HepG2 (cell line): ENCODE measurements at regions not wholly inside any gene's neighbourhood (a gene's known extent, or its start where the extent isn't known, plus 50 kb on each side); places are given as distances from the start of the nearest gene placed in this dataset.

Source experiments
- ATAC-seq: fragments of 200-7000 bp; cut with Tn5 transposase; 3 replicates; pipeline ENCODE4 v1.9.1; 2020; ENCODE audit warnings: mild to moderate bottlenecking, moderate library complexity
- BruUV-seq: library from RNA; stranded (reverse); fragments of 400-500 nt; replicated peaks from 2 replicates; lab custom pipeline; 2021; lab: Mats Ljungman, UMichigan
- CTCF ChIA-PET: fragments of 300-600 bp; formaldehyde crosslinking; extraction: SDS; loops from one replicate; lab custom pipeline; 2021; ENCODE audit warnings: low total read pairs, inconsistent platforms, low intra/inter-chr PET ratio; lab: Yijun Ruan, JAX
- POLR2A ChIA-PET: fragments of 350-600 bp; sonication (Branson Sonifier 250); formaldehyde crosslinking; loops from one replicate; lab custom pipeline; 2020; ENCODE audit warnings: antibody characterized with exemption, inconsistent platforms; lab: Yijun Ruan, JAX
- DNase-seq: peaks from one replicate; pipeline ENCODE4 v3.0.0-alpha.2; 2015; ENCODE audit warnings: low spot score
- FAIRE-seq: peaks from 3 replicates; lab custom pipeline; 2011; peaks lifted over from hg19 to GRCh38; lab: Jason Lieb, UNC
- H2AFZ ChIP-seq: one replicate; pipeline ENCODE4 v1.6.1; 2011; ENCODE audit warnings: low read length, inconsistent platforms
- H3K27ac ChIP-seq: fragments of 300-600 bp; 3 replicates; pipeline ENCODE4 v1.8.0; 2011; ENCODE audit warnings: mixed run types, mild to moderate bottlenecking, mixed read lengths, low read length, inconsistent platforms; ENCODE audit not compliant: insufficient read depth; ENCODE audit errors: extremely low read length
- H3K27me3 ChIP-seq, 2 experiments: fragments of 200-600 bp in 1 of 2; 2 replicates in 1 of 2; 3 replicates in 1 of 2; pipeline versions ENCODE4 v1.6.0 to v1.8.0; 2011; ENCODE audit warnings: low read length in 2 of 2, mild to moderate bottlenecking in 2 of 2, moderate library complexity in 2 of 2, inconsistent platforms in 1 of 2; ENCODE audit not compliant: insufficient read depth in 2 of 2, control insufficient read depth in 1 of 2
- H3K36me3 ChIP-seq, 2 experiments: fragments of 200-600 bp in 1 of 2; replicated peaks in 1 of 2; 2 replicates in 1 of 2; 3 replicates in 1 of 2; pipeline versions ENCODE4 v1.5.1 to v1.8.0; 2011; ENCODE audit warnings: low read length in 2 of 2, inconsistent platforms in 1 of 2; ENCODE audit not compliant: insufficient read depth in 2 of 2, control insufficient read depth in 1 of 2
- H3K4me1 ChIP-seq: 2 replicates; pipeline ENCODE4 v1.5.1; 2012; ENCODE audit warnings: low read length, inconsistent platforms; ENCODE audit not compliant: insufficient read depth
- H3K4me2 ChIP-seq: 2 replicates; pipeline ENCODE4 v1.6.0; 2011; ENCODE audit warnings: low read depth, low read length, inconsistent platforms
- H3K4me3 ChIP-seq, 3 experiments: fragments of 200-600 bp in 1 of 3; sonication (generic), shearing (Covaris generic) in 1 of 3; replicated peaks in 1 of 3; 2 replicates each; pipeline ENCODE4 v1.5.1; 2011 to 2016; ENCODE audit warnings: low read length in 3 of 3, inconsistent platforms in 2 of 3, low read depth in 2 of 3, mild to moderate bottlenecking in 2 of 3, control low read depth in 1 of 3, mixed read lengths in 1 of 3; ENCODE audit not compliant: insufficient read depth in 1 of 3
- H3K79me2 ChIP-seq: one replicate; pipeline ENCODE4 v1.6.1; 2011; ENCODE audit warnings: low read length, inconsistent platforms; ENCODE audit not compliant: insufficient read depth
- H3K9ac ChIP-seq: 2 replicates; pipeline ENCODE4 v1.6.0; 2011; ENCODE audit warnings: mild to moderate bottlenecking, low read depth, low read length, inconsistent platforms; ENCODE audit not compliant: insufficient read depth
- H3K9me3 ChIP-seq: 2 replicates; pipeline ENCODE4 v1.5.1; 2012; ENCODE audit warnings: mild to moderate bottlenecking, low read length
- H4K20me1 ChIP-seq: 2 replicates; pipeline ENCODE4 v1.6.0; 2011; ENCODE audit warnings: inconsistent platforms, mild to moderate bottlenecking, low read length, moderate library complexity; ENCODE audit not compliant: insufficient read depth
- DMTF1 ChIP-seq: sonication (generic); formaldehyde crosslinking; IDR thresholded peaks from 2 replicates; pipeline ENCODE4 v1.4.0; 2020; ENCODE audit warnings: mild to moderate bottlenecking, missing genetic modification reagents
- FOXA3 ChIP-seq: IDR thresholded peaks from 2 replicates; pipeline ENCODE4 v1.6.1; 2016; ENCODE audit warnings: missing genetic modification reagents, missing compliant biosample characterization
- NFE2L2 ChIP-seq: fragments of 150-350 bp; IDR thresholded peaks from 2 replicates; pipeline ENCODE4 v1.6.1; 2014; ENCODE audit warnings: low read length
- PHB2 ChIP-seq: fragments of 450-650 bp; IDR thresholded peaks from 2 replicates; pipeline ENCODE4 v1.6.1; 2018; ENCODE audit not compliant: partially characterized antibody
- POGZ ChIP-seq: sonication (generic); formaldehyde crosslinking; IDR thresholded peaks from 2 replicates; pipeline ENCODE4 v1.4.0; 2020; ENCODE audit warnings: mild to moderate bottlenecking, missing genetic modification reagents
- RNF2 ChIP-seq: fragments of 450-650 bp; conservative IDR thresholded peaks from 2 replicates; pipeline ENCODE4 v1.6.1; 2016; ENCODE audit warnings: low read depth
- SMC3 ChIP-seq: IDR thresholded peaks from 2 replicates; pipeline ENCODE4 v1.6.1; 2011; ENCODE audit warnings: low read length, improper control_type of control experiment
- TAF1 ChIP-seq: sonication (generic); formaldehyde crosslinking; IDR thresholded peaks from 2 replicates; pipeline ENCODE4 v1.4.0; 2020; ENCODE audit warnings: missing genetic modification reagents
- TOPORS ChIP-seq: sonication (generic); formaldehyde crosslinking; IDR thresholded peaks from 2 replicates; pipeline ENCODE4 v1.8.0; 2023; ENCODE audit warnings: mild to moderate bottlenecking, missing genetic modification reagents
- ZFP82 ChIP-seq: sonication (generic); formaldehyde crosslinking; IDR thresholded peaks from 2 replicates; pipeline ENCODE4 v1.5.1; 2020; ENCODE audit warnings: mild to moderate bottlenecking, missing genetic modification reagents, borderline replicate concordance
- ZNF18 ChIP-seq: sonication (generic); formaldehyde crosslinking; IDR thresholded peaks from 2 replicates; pipeline ENCODE4 v1.8.0; 2022; ENCODE audit warnings: mild to moderate bottlenecking, missing genetic modification reagents; ENCODE audit not compliant: insufficient replicate concordance
- ZNF329 ChIP-seq: sonication (generic); formaldehyde crosslinking; IDR thresholded peaks from 2 replicates; pipeline ENCODE4 v1.9.0; 2021; ENCODE audit warnings: low read depth, mild to moderate bottlenecking, missing genetic modification reagents
- ZNF350 ChIP-seq: sonication (generic); formaldehyde crosslinking; IDR thresholded peaks from 2 replicates; pipeline ENCODE4 v1.4.0; 2020; ENCODE audit warnings: mild to moderate bottlenecking, low read depth, missing genetic modification reagents, borderline replicate concordance
- ZNF570 ChIP-seq: sonication (generic); formaldehyde crosslinking; IDR thresholded peaks from 2 replicates; pipeline ENCODE4 v1.4.0; 2020; ENCODE audit warnings: mild to moderate bottlenecking, missing genetic modification reagents, borderline replicate concordance
- ZNF709 ChIP-seq: sonication (generic); formaldehyde crosslinking; IDR thresholded peaks from 2 replicates; pipeline ENCODE4 v1.5.0; 2020; ENCODE audit warnings: mild to moderate bottlenecking, missing genetic modification reagents
- ZSCAN25 ChIP-seq: sonication (generic); formaldehyde crosslinking; IDR thresholded peaks from 2 replicates; pipeline ENCODE4 v1.8.0; 2022; ENCODE audit warnings: mild to moderate bottlenecking, missing genetic modification reagents
- WGBS: methylation state at CpG from one replicate; pipeline ENCODE4 v1.1.6; 2017; ENCODE audit warnings: low lambda C conversion rate; 5-methylcytosine and 5-hydroxymethylcytosine counted together
- in situ Hi-C: cut with HindIII; loops from 2 replicates; pipeline ENCODE4 v1.10.0; 2017; ENCODE audit warnings: low pct_unique_long_range_greater_than_20kb; ENCODE audit not compliant: extremely low pct_ligation_motif_present
- intact Hi-C: fragments of 100-400 bp; cut with micrococcal nuclease; formaldehyde crosslinking; loops from one replicate; pipeline ENCODE4 v1.10.0; 2022; ENCODE audit not compliant: unreplicated experiment

- Histone ChIP-seq H3K79me2 (no peaks in the 10 kb centered on the region), H3K9ac (no peak overlapping the region), H3K36me3 (no peaks in the 10 kb centered on the region), H3K27ac (no peak overlapping the region), H3K4me2 (no peak overlapping the region), H2AFZ (no peak overlapping the region), H3K9me3 (no peaks in the 10 kb centered on the region), H4K20me1 (no peaks in the 10 kb centered on the region), H3K4me3 (no peak overlapping the region), H3K27me3 (no peaks in the 10 kb centered on the region), H3K4me1 (peaks cover 6% of the 10 kb centered on the region; the same call in 1 of the 2 replicates)
- in situ Hi-C loops (loop anchor here (25.0 kb wide), 1 partner anchor 533 kb away; no protein-coding TSS in a partner anchor), intact Hi-C loops (no loop called here)
- TF ChIP-seq ZNF18 (CRISPR knock-in tag) (no peak), ZNF570 (CRISPR knock-in tag) (no peak), ZNF350 (CRISPR knock-in tag) (no peak), POGZ (CRISPR knock-in tag) (no peak), RNF2 (no peak), ZSCAN25 (no peak), ZNF329 (CRISPR knock-in tag) (no peak), TOPORS (no peak), SMC3 (no peak), ZNF709 (CRISPR knock-in tag) (no peak), ZFP82 (no peak), DMTF1 (CRISPR knock-in tag) (no peak), FOXA3 (no peak), PHB2 (no peak), TAF1 (CRISPR knock-in tag) (no peak), NFE2L2 (no peak)
- no TSS peak for BruUV-seq
- 12% methylated on average over 5 of the region's 5 CpGs for WGBS
- POLR2A ChIA-PET, result no interaction called here
- DNase-seq (no peak), ATAC-seq (no peak), FAIRE-seq (no peak)
- CTCF ChIA-PET, result no interaction called here
These were observed 116.2 kb downstream of the OLFM4 start for GRCh38 chr13:53144826-53145225.
